HEK293 (cell line): ENCODE measurements at regions not wholly inside any gene's neighbourhood (a gene's known extent, or its start where the extent isn't known, plus 50 kb on each side); places are given as distances from the start of the nearest gene placed in this dataset.

ENCODE experiments used
- CTCF ChIA-PET: fragments of 350-600 bp; formaldehyde crosslinking; extraction: SDS; loops from one replicate; lab custom pipeline; 2021; ENCODE audit warnings: antibody characterized with exemption; lab: Yijun Ruan, JAX
- POLR2A ChIA-PET: fragments of 300-600 bp; formaldehyde crosslinking; extraction: SDS; loops from one replicate; lab custom pipeline; 2020; ENCODE audit warnings: antibody characterized with exemption, inconsistent platforms; lab: Yijun Ruan, JAX
- H3K27ac ChIP-seq: fragments of 200-500 bp; sonication (Bioruptor generic); 2 replicates; pipeline ENCODE4 v1.5.1; 2014; ENCODE audit warnings: low read depth, low read length, control low read depth, inconsistent platforms; ENCODE audit errors: extremely low read depth
- H3K36me3 ChIP-seq, 2 experiments: fragments of 200-500 bp in 1 of 2; sonication (Bioruptor generic) in 1 of 2; 1 replicate in 1 of 2; 2 replicates in 1 of 2; pipeline ENCODE4 v1.5.1; 2014 to 2017; ENCODE audit warnings: inconsistent platforms in 2 of 2, low read length in 2 of 2; ENCODE audit not compliant: control insufficient read depth in 2 of 2, insufficient read depth in 1 of 2
- H3K4me1 ChIP-seq: fragments of 200-500 bp; sonication (Bioruptor generic); 2 replicates; pipeline ENCODE4 v1.5.1; 2014; ENCODE audit warnings: mild to moderate bottlenecking, low read length, inconsistent platforms; ENCODE audit not compliant: control insufficient read depth, insufficient read depth
- H3K4me3 ChIP-seq: 2 replicates; pipeline ENCODE4 v1.5.1; 2011; ENCODE audit warnings: low read depth, mild to moderate bottlenecking, control low read depth, low read length, moderate library complexity
- H3K9me3 ChIP-seq: fragments of 200-500 bp; sonication (Bioruptor generic); 2 replicates; pipeline ENCODE4 v1.5.1; 2014; ENCODE audit warnings: low read depth, low read length, inconsistent platforms; ENCODE audit not compliant: control insufficient read depth, insufficient read depth
- GFI1B ChIP-seq: fragments of 450-650 bp; formaldehyde crosslinking; IDR thresholded peaks from 2 replicates; pipeline ENCODE4 v1.5.1; 2016; ENCODE audit warnings: missing biosample characterization, missing genetic modification characterization
- KLF10 ChIP-seq: fragments of 450-650 bp; IDR thresholded peaks from 2 replicates; pipeline ENCODE4 v1.5.1; 2018; ENCODE audit warnings: missing biosample characterization, mild to moderate bottlenecking, missing genetic modification characterization
- OVOL3 ChIP-seq: fragments of 450-650 bp; formaldehyde crosslinking; IDR thresholded peaks from 2 replicates; pipeline ENCODE4 v1.5.1; 2016; ENCODE audit warnings: missing biosample characterization, missing genetic modification characterization
- RBAK ChIP-seq: fragments of 450-650 bp; formaldehyde crosslinking; IDR thresholded peaks from 2 replicates; pipeline ENCODE4 v1.5.1; 2016; ENCODE audit warnings: missing biosample characterization, missing genetic modification characterization
- YY1 ChIP-seq: fragments of 450-650 bp; formaldehyde crosslinking; IDR thresholded peaks from 2 replicates; pipeline ENCODE4 v1.5.1; 2018; ENCODE audit warnings: missing biosample characterization, missing genetic modification characterization
- ZFP3 ChIP-seq: fragments of 450-650 bp; formaldehyde crosslinking; IDR thresholded peaks from 2 replicates; pipeline ENCODE4 v1.5.1; 2016; ENCODE audit warnings: low read depth, missing biosample characterization, missing genetic modification characterization
- ZNF132 ChIP-seq: fragments of 450-650 bp; formaldehyde crosslinking; IDR thresholded peaks from 2 replicates; pipeline ENCODE4 v1.5.1; 2017; ENCODE audit warnings: missing biosample characterization, missing genetic modification characterization, borderline replicate concordance
- ZNF133 ChIP-seq: fragments of 450-650 bp; formaldehyde crosslinking; IDR thresholded peaks from 2 replicates; pipeline ENCODE4 v1.5.1; 2016; ENCODE audit warnings: missing biosample characterization, missing genetic modification characterization
- ZNF140 ChIP-seq: fragments of 450-650 bp; formaldehyde crosslinking; IDR thresholded peaks from 2 replicates; pipeline ENCODE4 v1.5.1; 2016; ENCODE audit warnings: missing biosample characterization, missing genetic modification characterization
- ZNF146 ChIP-seq: fragments of 450-650 bp; formaldehyde crosslinking; IDR thresholded peaks from 2 replicates; pipeline ENCODE4 v1.5.1; 2016; ENCODE audit warnings: missing biosample characterization, missing genetic modification characterization
- ZNF23 ChIP-seq: fragments of 450-650 bp; formaldehyde crosslinking; IDR thresholded peaks from 2 replicates; pipeline ENCODE4 v1.5.1; 2016; ENCODE audit warnings: missing biosample characterization, missing genetic modification characterization, borderline replicate concordance
- ZNF391 ChIP-seq: fragments of 450-650 bp; formaldehyde crosslinking; IDR thresholded peaks from 2 replicates; pipeline ENCODE4 v1.5.1; 2016; ENCODE audit warnings: low read depth, missing biosample characterization, missing genetic modification characterization, borderline replicate concordance
- ZNF394 ChIP-seq: fragments of 450-650 bp; formaldehyde crosslinking; IDR thresholded peaks from 2 replicates; pipeline ENCODE4 v1.5.1; 2016; ENCODE audit warnings: missing biosample characterization, missing genetic modification characterization, mild to moderate bottlenecking, moderate library complexity, borderline replicate concordance
- ZNF426 ChIP-seq: fragments of 450-650 bp; formaldehyde crosslinking; IDR thresholded peaks from 2 replicates; pipeline ENCODE4 v1.5.1; 2017; ENCODE audit warnings: missing biosample characterization, missing genetic modification characterization, mild to moderate bottlenecking, inconsistent platforms, moderate library complexity
- ZNF501 ChIP-seq: fragments of 450-650 bp; formaldehyde crosslinking; IDR thresholded peaks from 2 replicates; pipeline ENCODE4 v1.5.1; 2016; ENCODE audit warnings: missing biosample characterization, missing genetic modification characterization
- ZNF521 ChIP-seq: fragments of 450-650 bp; formaldehyde crosslinking; IDR thresholded peaks from 2 replicates; pipeline ENCODE4 v1.5.1; 2017; ENCODE audit warnings: missing biosample characterization, mild to moderate bottlenecking, missing genetic modification characterization
- ZNF529 ChIP-seq: fragments of 450-650 bp; formaldehyde crosslinking; IDR thresholded peaks from 2 replicates; pipeline ENCODE4 v1.5.1; 2017; ENCODE audit warnings: missing genetic modification characterization, missing biosample characterization; ENCODE audit not compliant: insufficient replicate concordance
- ZNF558 ChIP-seq: fragments of 450-650 bp; formaldehyde crosslinking; IDR thresholded peaks from 2 replicates; pipeline ENCODE4 v1.5.1; 2016; ENCODE audit warnings: missing biosample characterization, missing genetic modification characterization
- ZNF560 ChIP-seq: fragments of 450-650 bp; formaldehyde crosslinking; IDR thresholded peaks from 2 replicates; pipeline ENCODE4 v1.5.1; 2017; ENCODE audit warnings: missing biosample characterization, missing genetic modification characterization, borderline replicate concordance
- ZNF596 ChIP-seq: fragments of 450-650 bp; IDR thresholded peaks from 2 replicates; pipeline ENCODE4 v1.5.0; 2018; ENCODE audit warnings: missing biosample characterization, mild to moderate bottlenecking, missing genetic modification characterization, moderate library complexity
- ZNF660 ChIP-seq: fragments of 450-650 bp; IDR thresholded peaks from 2 replicates; pipeline ENCODE4 v1.5.1; 2018; ENCODE audit warnings: missing biosample characterization, mild to moderate bottlenecking, missing genetic modification characterization
- ZNF664 ChIP-seq: fragments of 450-650 bp; formaldehyde crosslinking; IDR thresholded peaks from 2 replicates; pipeline ENCODE4 v1.5.1; 2016; ENCODE audit warnings: missing biosample characterization, missing genetic modification characterization
- ZNF707 ChIP-seq: fragments of 450-650 bp; formaldehyde crosslinking; IDR thresholded peaks from 2 replicates; pipeline ENCODE4 v1.5.1; 2016; ENCODE audit warnings: missing biosample characterization, missing genetic modification characterization
- ZNF747 ChIP-seq: fragments of 450-650 bp; formaldehyde crosslinking; IDR thresholded peaks from 2 replicates; pipeline ENCODE4 v1.5.1; 2016; ENCODE audit warnings: missing biosample characterization, missing genetic modification characterization
- ZNF768 ChIP-seq: fragments of 450-650 bp; formaldehyde crosslinking; IDR thresholded peaks from 2 replicates; pipeline ENCODE4 v1.5.1; 2018; ENCODE audit warnings: missing biosample characterization, mild to moderate bottlenecking, missing genetic modification characterization
- ZNF776 ChIP-seq: fragments of 450-650 bp; formaldehyde crosslinking; IDR thresholded peaks from 2 replicates; pipeline ENCODE4 v1.5.0; 2017; ENCODE audit warnings: missing biosample characterization, missing genetic modification characterization, borderline replicate concordance
- ZSCAN23 ChIP-seq: fragments of 450-650 bp; formaldehyde crosslinking; IDR thresholded peaks from 2 replicates; pipeline ENCODE4 v1.5.1; 2016; ENCODE audit warnings: missing biosample characterization, missing genetic modification characterization
- TF ChIP-seq, protein P1 (sequence below): fragments of 450-650 bp; formaldehyde crosslinking; IDR thresholded peaks from 2 replicates; pipeline ENCODE4 v1.5.1; 2016; ENCODE audit warnings: missing biosample characterization, missing genetic modification characterization
- TF ChIP-seq, protein P2 (sequence below): fragments of 450-650 bp; formaldehyde crosslinking; IDR thresholded peaks from 2 replicates; pipeline ENCODE4 v1.5.1; 2016; ENCODE audit warnings: missing biosample characterization, missing genetic modification characterization
- TF ChIP-seq, protein P3 (sequence below): fragments of 450-650 bp; formaldehyde crosslinking; IDR thresholded peaks from 2 replicates; pipeline ENCODE4 v1.5.1; 2017; ENCODE audit warnings: missing biosample characterization, missing genetic modification characterization
- TF ChIP-seq, protein P4 (sequence below): fragments of 450-650 bp; formaldehyde crosslinking; IDR thresholded peaks from 2 replicates; pipeline ENCODE4 v1.5.1; 2016; ENCODE audit warnings: missing biosample characterization, missing genetic modification characterization

DNA sequence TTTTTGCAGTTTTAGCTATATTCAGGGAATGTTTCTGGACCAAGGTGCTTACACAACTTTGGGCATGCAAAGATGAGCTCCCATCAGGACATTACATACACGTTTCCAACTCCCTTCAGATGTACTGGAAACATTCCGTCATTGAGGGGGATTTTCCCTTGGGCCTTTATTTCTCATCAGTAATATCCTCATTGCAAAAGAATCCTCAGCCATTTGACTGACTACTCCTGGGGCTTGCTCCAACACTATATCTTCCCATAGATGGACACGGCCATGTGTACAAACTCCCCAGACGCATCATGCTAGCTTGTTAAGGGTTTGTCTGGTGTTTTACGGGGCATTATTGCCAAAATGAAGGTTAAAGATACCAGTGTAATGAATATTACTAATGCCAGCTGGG is 59.3 kb upstream of the NUP160 start:
- H3K27ac ChIP-seq: no peak overlapping the region
- no peaks in the 10 kb centered on the region for H3K36me3 ChIP-seq
- ChIA-PET POLR2A (no interaction called here), CTCF (no interaction called here)
- H3K4me1 ChIP-seq: no peaks in the 10 kb centered on the region
- no peaks in the 10 kb centered on the region for H3K9me3 ChIP-seq
- TF ChIP-seq ZNF560 (tag by site-specific recombination): no peak
- TF ChIP-seq, protein P1, sequence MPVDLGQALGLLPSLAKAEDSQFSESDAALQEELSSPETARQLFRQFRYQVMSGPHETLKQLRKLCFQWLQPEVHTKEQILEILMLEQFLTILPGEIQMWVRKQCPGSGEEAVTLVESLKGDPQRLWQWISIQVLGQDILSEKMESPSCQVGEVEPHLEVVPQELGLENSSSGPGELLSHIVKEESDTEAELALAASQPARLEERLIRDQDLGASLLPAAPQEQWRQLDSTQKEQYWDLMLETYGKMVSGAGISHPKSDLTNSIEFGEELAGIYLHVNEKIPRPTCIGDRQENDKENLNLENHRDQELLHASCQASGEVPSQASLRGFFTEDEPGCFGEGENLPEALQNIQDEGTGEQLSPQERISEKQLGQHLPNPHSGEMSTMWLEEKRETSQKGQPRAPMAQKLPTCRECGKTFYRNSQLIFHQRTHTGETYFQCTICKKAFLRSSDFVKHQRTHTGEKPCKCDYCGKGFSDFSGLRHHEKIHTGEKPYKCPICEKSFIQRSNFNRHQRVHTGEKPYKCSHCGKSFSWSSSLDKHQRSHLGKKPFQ: no peak
- no peak for TF ChIP-seq ZNF391
- TF ChIP-seq ZFP3 (tag by site-specific recombination): no peak
- TF ChIP-seq KLF10 (tag by site-specific recombination): no peak
- TF ChIP-seq ZNF146 (tag by site-specific recombination): no peak
- no peak for TF ChIP-seq ZNF664 (tag by site-specific recombination)
- TF ChIP-seq ZNF660: no peak
- no peak for TF ChIP-seq OVOL3
- TF ChIP-seq ZNF707: no peak
- TF ChIP-seq RBAK (tag by site-specific recombination): no peak
- TF ChIP-seq, protein P2, sequence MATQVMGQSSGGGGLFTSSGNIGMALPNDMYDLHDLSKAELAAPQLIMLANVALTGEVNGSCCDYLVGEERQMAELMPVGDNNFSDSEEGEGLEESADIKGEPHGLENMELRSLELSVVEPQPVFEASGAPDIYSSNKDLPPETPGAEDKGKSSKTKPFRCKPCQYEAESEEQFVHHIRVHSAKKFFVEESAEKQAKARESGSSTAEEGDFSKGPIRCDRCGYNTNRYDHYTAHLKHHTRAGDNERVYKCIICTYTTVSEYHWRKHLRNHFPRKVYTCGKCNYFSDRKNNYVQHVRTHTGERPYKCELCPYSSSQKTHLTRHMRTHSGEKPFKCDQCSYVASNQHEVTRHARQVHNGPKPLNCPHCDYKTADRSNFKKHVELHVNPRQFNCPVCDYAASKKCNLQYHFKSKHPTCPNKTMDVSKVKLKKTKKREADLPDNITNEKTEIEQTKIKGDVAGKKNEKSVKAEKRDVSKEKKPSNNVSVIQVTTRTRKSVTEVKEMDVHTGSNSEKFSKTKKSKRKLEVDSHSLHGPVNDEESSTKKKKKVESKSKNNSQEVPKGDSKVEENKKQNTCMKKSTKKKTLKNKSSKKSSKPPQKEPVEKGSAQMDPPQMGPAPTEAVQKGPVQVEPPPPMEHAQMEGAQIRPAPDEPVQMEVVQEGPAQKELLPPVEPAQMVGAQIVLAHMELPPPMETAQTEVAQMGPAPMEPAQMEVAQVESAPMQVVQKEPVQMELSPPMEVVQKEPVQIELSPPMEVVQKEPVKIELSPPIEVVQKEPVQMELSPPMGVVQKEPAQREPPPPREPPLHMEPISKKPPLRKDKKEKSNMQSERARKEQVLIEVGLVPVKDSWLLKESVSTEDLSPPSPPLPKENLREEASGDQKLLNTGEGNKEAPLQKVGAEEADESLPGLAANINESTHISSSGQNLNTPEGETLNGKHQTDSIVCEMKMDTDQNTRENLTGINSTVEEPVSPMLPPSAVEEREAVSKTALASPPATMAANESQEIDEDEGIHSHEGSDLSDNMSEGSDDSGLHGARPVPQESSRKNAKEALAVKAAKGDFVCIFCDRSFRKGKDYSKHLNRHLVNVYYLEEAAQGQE (tag by site-specific recombination): no peak
- no peak for TF ChIP-seq ZNF132 (tag by site-specific recombination)
- no peak for TF ChIP-seq YY1 (tag by site-specific recombination)
- no peak for TF ChIP-seq ZNF747
- no peak for TF ChIP-seq ZNF23 (tag by site-specific recombination)
- no peak for TF ChIP-seq ZNF768
- TF ChIP-seq, protein P3, sequence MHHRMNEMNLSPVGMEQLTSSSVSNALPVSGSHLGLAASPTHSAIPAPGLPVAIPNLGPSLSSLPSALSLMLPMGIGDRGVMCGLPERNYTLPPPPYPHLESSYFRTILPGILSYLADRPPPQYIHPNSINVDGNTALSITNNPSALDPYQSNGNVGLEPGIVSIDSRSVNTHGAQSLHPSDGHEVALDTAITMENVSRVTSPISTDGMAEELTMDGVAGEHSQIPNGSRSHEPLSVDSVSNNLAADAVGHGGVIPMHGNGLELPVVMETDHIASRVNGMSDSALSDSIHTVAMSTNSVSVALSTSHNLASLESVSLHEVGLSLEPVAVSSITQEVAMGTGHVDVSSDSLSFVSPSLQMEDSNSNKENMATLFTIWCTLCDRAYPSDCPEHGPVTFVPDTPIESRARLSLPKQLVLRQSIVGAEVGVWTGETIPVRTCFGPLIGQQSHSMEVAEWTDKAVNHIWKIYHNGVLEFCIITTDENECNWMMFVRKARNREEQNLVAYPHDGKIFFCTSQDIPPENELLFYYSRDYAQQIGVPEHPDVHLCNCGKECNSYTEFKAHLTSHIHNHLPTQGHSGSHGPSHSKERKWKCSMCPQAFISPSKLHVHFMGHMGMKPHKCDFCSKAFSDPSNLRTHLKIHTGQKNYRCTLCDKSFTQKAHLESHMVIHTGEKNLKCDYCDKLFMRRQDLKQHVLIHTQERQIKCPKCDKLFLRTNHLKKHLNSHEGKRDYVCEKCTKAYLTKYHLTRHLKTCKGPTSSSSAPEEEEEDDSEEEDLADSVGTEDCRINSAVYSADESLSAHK (tag by site-specific recombination): no peak
- no peak for TF ChIP-seq GFI1B
- no peak for TF ChIP-seq ZNF501
- H3K4me3 ChIP-seq: no peak overlapping the region

DNA sequence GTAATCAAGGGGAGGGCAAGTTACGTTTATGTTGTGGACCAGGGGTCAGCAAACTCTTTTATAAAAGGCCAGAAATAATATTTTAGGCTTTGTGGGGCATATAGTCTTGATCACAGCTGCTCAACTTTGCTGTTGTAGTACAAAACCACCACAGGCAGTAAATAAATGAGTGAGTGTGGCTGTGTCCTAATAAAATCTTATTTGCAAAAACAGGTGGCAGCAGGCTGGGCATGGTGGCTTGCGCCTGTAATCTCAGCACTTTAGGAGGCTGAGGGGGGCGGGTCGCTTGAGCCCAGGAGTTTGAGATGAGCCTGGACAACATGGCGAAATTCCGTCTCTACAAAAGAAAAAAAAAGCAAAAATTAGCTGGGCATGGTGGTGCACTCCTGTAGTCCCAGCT is 57.9 kb upstream of the NUP160 start:
- no peak overlapping the region for H3K27ac ChIP-seq
- no peaks in the 10 kb centered on the region for H3K9me3 ChIP-seq
- H3K4me3 ChIP-seq: no peak overlapping the region
- H3K36me3 ChIP-seq: no peaks in the 10 kb centered on the region
- ChIA-PET CTCF (interaction anchor here (0.6 kb wide), 3 partner anchors 12 to 204 kb away, joined by 3 read pairs; no protein-coding TSS in a partner anchor), POLR2A (no interaction called here)
- no peaks in the 10 kb centered on the region for H3K4me1 ChIP-seq
- no peak for TF ChIP-seq ZNF521 (tag by site-specific recombination)
- TF ChIP-seq ZNF776: no peak
- no peak for TF ChIP-seq ZNF140 (tag by site-specific recombination)
- TF ChIP-seq ZNF558 (tag by site-specific recombination): no peak
- TF ChIP-seq ZNF133: no peak
- TF ChIP-seq ZNF394: no peak
- no peak for TF ChIP-seq ZNF596 (tag by site-specific recombination)
- TF ChIP-seq ZSCAN23 (tag by site-specific recombination): no peak
- TF ChIP-seq ZNF529 (tag by site-specific recombination): no peak
- TF ChIP-seq RBAK (tag by site-specific recombination): no peak
- no peak for TF ChIP-seq ZNF426 (tag by site-specific recombination)
- TF ChIP-seq, protein P4, sequence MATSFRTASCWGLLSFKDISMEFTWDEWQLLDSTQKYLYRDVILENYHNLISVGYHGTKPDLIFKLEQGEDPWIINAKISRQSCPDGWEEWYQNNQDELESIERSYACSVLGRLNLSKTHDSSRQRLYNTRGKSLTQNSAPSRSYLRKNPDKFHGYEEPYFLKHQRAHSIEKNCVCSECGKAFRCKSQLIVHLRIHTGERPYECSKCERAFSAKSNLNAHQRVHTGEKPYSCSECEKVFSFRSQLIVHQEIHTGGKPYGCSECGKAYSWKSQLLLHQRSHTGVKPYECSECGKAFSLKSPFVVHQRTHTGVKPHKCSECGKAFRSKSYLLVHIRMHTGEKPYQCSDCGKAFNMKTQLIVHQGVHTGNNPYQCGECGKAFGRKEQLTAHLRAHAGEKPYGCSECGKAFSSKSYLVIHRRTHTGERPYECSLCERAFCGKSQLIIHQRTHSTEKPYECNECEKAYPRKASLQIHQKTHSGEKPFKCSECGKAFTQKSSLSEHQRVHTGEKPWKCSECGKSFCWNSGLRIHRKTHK: no peak
